ENCODE measurements at regions not wholly inside any gene's neighbourhood (a gene's known extent, or its start where the extent isn't known, plus 50 kb on each side); places are given as distances from the start of the nearest gene placed in this dataset.
"Not testable (repeated sequence)": the region's sequence is repeated elsewhere in the genome, so short reads cannot be mapped to it uniquely, and the experiment has no call there.

DNA sequence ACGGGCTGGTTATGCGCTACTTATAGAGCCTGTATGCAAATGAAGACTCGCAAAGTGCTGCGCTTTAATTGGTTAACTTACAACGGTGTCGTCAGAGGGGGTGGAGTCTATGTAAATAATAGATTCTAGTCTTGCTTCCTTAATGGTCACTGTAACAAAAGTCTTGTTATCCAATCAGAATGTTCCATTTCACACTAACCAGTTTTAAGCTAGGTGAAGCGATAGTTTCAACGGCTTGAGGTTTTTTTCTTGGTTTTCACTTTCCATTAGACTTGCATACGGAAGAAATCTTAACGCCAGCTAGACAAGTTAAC, 66.9 kb downstream of the FAM72B start:
- not testable (repeated sequence) for DNase-seq

DNA sequence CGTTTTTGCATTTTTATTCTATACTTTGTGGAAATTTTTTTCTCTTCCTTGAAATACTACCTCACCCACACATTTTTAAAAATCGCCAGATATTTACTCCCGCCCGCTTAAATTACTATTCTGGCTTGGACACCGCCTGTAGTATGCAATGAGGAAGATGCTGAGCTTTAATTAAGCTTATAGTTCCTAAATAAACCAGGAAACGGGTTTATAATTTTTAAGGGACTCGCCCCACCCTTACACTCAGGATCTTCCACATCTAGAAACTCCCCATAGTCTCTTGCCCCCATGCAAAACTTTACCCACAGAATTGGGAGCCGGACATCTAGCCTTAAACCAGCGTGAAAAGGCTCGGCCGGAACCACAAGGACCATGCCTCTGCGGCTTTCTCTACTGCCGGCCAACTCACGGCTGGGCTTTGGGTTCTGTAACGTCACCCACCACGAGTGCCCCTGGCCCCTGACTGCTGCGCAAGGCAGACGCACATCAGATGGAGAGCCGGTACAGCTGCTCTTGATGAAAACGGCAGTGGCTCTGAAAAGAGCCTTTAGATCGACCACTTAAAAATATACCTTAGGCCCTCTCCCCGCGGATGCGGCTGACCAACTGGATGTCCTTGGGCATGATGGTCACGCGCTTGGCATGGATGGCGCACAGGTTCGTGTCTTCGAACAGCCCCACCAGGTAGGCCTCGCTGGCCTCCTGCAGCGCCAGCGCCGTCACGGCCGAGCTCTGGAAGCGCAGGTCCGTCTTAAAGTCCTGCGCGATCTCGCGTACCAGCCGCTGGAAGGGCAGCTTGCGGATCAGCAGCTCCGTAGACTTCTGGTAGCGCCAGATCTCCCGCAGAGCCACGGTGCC, 66.3 kb downstream of the FAM72B start:
- DNase-seq, result not testable (repeated sequence)
